ENCODE measurements at regions not wholly inside any gene's neighbourhood (a gene's known extent, or its start where the extent isn't known, plus 50 kb on each side); places are given as distances from the start of the nearest gene placed in this dataset.

GRCh38 chr15:97522347-97522746 lies 438.2 kb upstream of the ARRDC4 start:
- no peak for TF ChIP-seq CTCF (CRISPR knock-in tag; IDR thresholded peaks at IDR 0.05)
- TF ChIP-seq ZBTB2 (CRISPR knock-in tag; IDR thresholded peaks at IDR 0.05; ENCODE audit: low read depth): no peak
- TF ChIP-seq GATA4 (IDR thresholded peaks at IDR 0.05; ENCODE audit: borderline replicate concordance, low read depth): no peak
- TF ChIP-seq POLR2A (IDR thresholded peaks at IDR 0.05; ENCODE audit: insufficient read depth in 1 of 2, low read depth in 2 of 2, low read length in 2 of 2): no peak
- TF ChIP-seq, protein P1, sequence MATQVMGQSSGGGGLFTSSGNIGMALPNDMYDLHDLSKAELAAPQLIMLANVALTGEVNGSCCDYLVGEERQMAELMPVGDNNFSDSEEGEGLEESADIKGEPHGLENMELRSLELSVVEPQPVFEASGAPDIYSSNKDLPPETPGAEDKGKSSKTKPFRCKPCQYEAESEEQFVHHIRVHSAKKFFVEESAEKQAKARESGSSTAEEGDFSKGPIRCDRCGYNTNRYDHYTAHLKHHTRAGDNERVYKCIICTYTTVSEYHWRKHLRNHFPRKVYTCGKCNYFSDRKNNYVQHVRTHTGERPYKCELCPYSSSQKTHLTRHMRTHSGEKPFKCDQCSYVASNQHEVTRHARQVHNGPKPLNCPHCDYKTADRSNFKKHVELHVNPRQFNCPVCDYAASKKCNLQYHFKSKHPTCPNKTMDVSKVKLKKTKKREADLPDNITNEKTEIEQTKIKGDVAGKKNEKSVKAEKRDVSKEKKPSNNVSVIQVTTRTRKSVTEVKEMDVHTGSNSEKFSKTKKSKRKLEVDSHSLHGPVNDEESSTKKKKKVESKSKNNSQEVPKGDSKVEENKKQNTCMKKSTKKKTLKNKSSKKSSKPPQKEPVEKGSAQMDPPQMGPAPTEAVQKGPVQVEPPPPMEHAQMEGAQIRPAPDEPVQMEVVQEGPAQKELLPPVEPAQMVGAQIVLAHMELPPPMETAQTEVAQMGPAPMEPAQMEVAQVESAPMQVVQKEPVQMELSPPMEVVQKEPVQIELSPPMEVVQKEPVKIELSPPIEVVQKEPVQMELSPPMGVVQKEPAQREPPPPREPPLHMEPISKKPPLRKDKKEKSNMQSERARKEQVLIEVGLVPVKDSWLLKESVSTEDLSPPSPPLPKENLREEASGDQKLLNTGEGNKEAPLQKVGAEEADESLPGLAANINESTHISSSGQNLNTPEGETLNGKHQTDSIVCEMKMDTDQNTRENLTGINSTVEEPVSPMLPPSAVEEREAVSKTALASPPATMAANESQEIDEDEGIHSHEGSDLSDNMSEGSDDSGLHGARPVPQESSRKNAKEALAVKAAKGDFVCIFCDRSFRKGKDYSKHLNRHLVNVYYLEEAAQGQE (IDR thresholded peaks at IDR 0.05; ENCODE audit: borderline replicate concordance in 1 of 2, low read depth in 1 of 2, low read length in 2 of 2): no peak
- TF ChIP-seq PRPF4 (IDR thresholded peaks at IDR 0.05; ENCODE audit: low read depth, low read length, poor library complexity, severe bottlenecking): no peak
- TF ChIP-seq NFE2L1 (CRISPR knock-in tag; IDR thresholded peaks at IDR 0.05; ENCODE audit: borderline replicate concordance): no peak
- no peak for TF ChIP-seq BORCS8-MEF2B (CRISPR knock-in tag; IDR thresholded peaks at IDR 0.05)
- TF ChIP-seq ATF7-NPFF (CRISPR knock-in tag; IDR thresholded peaks at IDR 0.05; ENCODE audit: low read depth): no peak
- no peak for TF ChIP-seq EP300 (IDR thresholded peaks at IDR 0.05; ENCODE audit: low read depth in 2 of 2, low read length in 2 of 2)
- no peak for TF ChIP-seq EP300 (CRISPR knock-in tag; IDR thresholded peaks at IDR 0.05; ENCODE audit: borderline replicate concordance)
- no peak for TF ChIP-seq POLR2G (IDR thresholded peaks at IDR 0.05; ENCODE audit: low read depth, low read length)

All from HepG2 (cell line).